ENCODE measurements at regions not wholly inside any gene's neighbourhood (a gene's known extent, or its start where the extent isn't known, plus 50 kb on each side); places are given as distances from the start of the nearest gene placed in this dataset.

DNA sequence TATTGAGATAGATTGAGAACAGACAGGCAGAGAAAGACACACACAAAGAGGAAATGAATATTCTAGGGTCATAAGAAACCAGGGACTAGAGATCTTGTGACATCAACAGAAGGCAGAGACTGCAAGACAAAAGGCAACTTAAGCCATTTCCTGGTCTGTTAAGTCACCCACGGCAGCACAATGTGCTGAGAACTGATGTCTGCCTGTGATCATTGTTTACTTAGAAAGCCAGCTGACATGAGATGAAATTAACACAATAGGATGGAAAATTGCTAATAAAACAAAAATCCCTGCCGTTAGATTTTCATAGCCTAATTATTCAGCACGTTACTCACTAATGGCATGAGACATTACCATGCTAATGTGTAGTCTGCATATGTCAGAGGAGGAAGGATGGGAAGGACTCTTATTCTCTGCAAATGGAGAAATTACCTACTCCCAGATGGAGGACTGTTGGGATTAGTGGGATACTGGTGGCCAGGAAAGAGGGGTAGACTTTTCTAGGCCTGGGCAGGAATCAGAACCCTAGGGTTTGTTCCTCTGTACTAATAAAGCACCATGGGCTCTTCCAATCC is 191.3 kb upstream of the PODXL start:
- no peak for TF ChIP-seq CTBP1 (IDR thresholded peaks at IDR 0.05; ENCODE audit: borderline replicate concordance)
- TF ChIP-seq BHLHE40 (IDR thresholded peaks at IDR 0.05; ENCODE audit: borderline replicate concordance) = no peak
- no peak for TF ChIP-seq ZNF384 (IDR thresholded peaks at IDR 0.05)
- TF ChIP-seq SP1 (IDR thresholded peaks at IDR 0.05) = no peak
- TF ChIP-seq TARDBP (IDR thresholded peaks at IDR 0.05) = no peak
- no peak for TF ChIP-seq PKNOX1 (IDR thresholded peaks at IDR 0.05)
- no peak for TF ChIP-seq SUZ12 (IDR thresholded peaks at IDR 0.05)
- TF ChIP-seq FOXA1 (IDR thresholded peaks at IDR 0.05) = no peak
- no peak for TF ChIP-seq ELF4 (IDR thresholded peaks at IDR 0.05)
